Thoracic aorta (tissue), 2 donors: ENCODE measurements at regions not wholly inside any gene's neighbourhood (a gene's known extent, or its start where the extent isn't known, plus 50 kb on each side); places are given as distances from the start of the nearest gene placed in this dataset.
"Not testable (repeated sequence)": the region's sequence is repeated elsewhere in the genome, so short reads cannot be mapped to it uniquely, and the experiment has no call there.

Experiments
- ATAC-seq: fragments of 150-250 bp; one replicate; pipeline ENCODE4 v1.8.0; 2017; ENCODE audit warnings: low read depth; ENCODE audit not compliant: insufficient number of reproducible peaks, low FRiP score
- DNase-seq: peaks from one replicate; pipeline ENCODE4 v3.0.0-alpha.2; 2020; ENCODE audit warnings: low spot score
- H3K27ac ChIP-seq, 2 donors: fragments of 200-600 bp; sonication (generic); 1 replicate in 1 of 2; 2 replicates in 1 of 2; pipeline ENCODE4 v1.5.1; 2016; ENCODE audit warnings: mild to moderate bottlenecking in 2 of 2, moderate library complexity in 2 of 2
- H3K27me3 ChIP-seq: fragments of 200-600 bp; sonication (generic); replicated peaks from 2 replicates; pipeline ENCODE4 v1.6.0; 2016; ENCODE audit warnings: mild to moderate bottlenecking; ENCODE audit not compliant: insufficient read depth
- H3K36me3 ChIP-seq: fragments of 200-600 bp; sonication (generic); one replicate; pipeline ENCODE4 v1.5.1; 2016
- H3K4me1 ChIP-seq, 2 donors: fragments of 200-600 bp; sonication (generic); 1 replicate in 1 of 2; 2 replicates in 1 of 2; pipeline versions ENCODE4 v1.5.1 to v1.6.0; 2016; ENCODE audit warnings: low read depth in 2 of 2, mild to moderate bottlenecking in 1 of 2; ENCODE audit not compliant: control insufficient read depth in 1 of 2
- H3K4me3 ChIP-seq: fragments of 200-600 bp; sonication (generic); 2 replicates; pipeline ENCODE4 v1.5.1; 2016; ENCODE audit warnings: mild to moderate bottlenecking
- H3K9me3 ChIP-seq: fragments of 200-600 bp; sonication (generic); 2 replicates; pipeline ENCODE4 v1.5.1; 2016
- TF ChIP-seq, protein P1 (sequence below): fragments of 200-600 bp; sonication (generic); IDR thresholded peaks from one replicate; pipeline ENCODE4 v1.5.1; 2019; ENCODE audit warnings: antibody characterized with exemption

DNA sequence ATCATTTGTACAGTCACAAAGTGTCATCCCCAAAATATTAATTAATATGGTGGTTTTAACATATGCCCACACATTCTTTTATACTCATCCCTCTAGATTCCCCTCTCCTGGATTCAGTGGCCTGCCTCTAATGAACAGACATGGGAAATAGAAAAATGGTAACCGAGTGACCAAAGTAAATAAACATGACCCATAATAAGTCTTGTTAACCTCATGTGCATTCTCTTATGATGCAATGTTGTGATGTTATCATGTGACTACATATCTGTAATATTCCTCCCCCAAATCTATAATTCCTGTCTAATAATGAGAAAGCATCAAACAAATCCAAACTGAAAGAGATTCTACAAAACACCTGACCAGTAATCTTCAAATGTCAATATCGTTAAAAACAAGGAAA lies 164.5 kb upstream of the PRSS1 start:
- Histone ChIP-seq H3K27ac (no peak overlapping the region), H3K36me3 (no peaks in the 10 kb centered on the region), H3K4me1 (no peaks in the 10 kb centered on the region), H3K9me3 (no peaks in the 10 kb centered on the region), H3K27me3 (no peaks in the 10 kb centered on the region), H3K4me3 (no peak overlapping the region)
- ATAC-seq (no peak), DNase-seq (no peak)
- TF ChIP-seq, protein P1, sequence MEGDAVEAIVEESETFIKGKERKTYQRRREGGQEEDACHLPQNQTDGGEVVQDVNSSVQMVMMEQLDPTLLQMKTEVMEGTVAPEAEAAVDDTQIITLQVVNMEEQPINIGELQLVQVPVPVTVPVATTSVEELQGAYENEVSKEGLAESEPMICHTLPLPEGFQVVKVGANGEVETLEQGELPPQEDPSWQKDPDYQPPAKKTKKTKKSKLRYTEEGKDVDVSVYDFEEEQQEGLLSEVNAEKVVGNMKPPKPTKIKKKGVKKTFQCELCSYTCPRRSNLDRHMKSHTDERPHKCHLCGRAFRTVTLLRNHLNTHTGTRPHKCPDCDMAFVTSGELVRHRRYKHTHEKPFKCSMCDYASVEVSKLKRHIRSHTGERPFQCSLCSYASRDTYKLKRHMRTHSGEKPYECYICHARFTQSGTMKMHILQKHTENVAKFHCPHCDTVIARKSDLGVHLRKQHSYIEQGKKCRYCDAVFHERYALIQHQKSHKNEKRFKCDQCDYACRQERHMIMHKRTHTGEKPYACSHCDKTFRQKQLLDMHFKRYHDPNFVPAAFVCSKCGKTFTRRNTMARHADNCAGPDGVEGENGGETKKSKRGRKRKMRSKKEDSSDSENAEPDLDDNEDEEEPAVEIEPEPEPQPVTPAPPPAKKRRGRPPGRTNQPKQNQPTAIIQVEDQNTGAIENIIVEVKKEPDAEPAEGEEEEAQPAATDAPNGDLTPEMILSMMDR = no peak

DNA sequence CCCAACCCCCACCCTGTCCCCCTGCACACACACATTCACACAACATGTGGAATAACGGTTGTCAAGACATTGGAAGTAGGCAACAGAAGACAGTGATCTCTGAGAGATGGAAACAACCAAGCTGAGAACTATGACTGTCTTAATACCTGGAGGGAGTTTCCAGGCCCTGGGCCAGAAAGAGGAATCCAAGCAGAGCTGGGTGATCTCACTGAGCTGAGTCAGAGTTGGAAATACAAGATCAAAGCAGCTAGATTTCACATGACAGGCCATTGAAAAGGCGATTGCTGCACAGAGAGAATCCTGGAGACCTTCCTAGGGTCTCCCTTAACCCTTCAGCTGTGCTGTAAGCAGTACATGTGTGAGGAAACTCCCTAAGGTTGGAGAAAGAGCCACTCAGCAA lies 165.8 kb upstream of the PRSS1 start:
- Histone ChIP-seq H3K27me3 (no peaks in the 10 kb centered on the region), H3K9me3 (no peaks in the 10 kb centered on the region), H3K4me1 (no peaks in the 10 kb centered on the region), H3K27ac (no peak overlapping the region), H3K36me3 (no peaks in the 10 kb centered on the region), H3K4me3 (no peak overlapping the region)
- DNase-seq (no peak), ATAC-seq (no peak)
- TF ChIP-seq, protein P1 = no peak

DNA sequence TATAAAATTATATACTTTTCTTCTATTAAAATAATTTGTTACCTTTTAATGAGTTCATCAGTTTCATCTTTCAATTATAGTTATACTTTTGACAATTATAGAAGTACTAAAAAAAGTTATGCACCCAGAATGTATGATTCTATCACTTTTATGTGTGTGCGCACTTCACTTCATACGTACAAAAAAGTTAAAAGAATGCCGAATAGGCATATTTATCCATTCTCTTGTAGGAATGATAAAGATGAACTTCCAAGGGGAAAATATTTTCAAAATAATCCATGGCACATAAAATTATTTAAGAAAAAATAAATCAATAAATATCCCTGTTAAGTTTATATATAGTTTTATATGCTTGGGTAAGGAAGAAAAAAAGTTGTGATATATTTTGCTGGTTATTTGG lies 166.9 kb upstream of the PRSS1 start:
- Histone ChIP-seq H3K27ac (no peak overlapping the region), H3K4me3 (no peak overlapping the region), H3K36me3 (no peaks in the 10 kb centered on the region), H3K27me3 (no peaks in the 10 kb centered on the region), H3K9me3 (no peaks in the 10 kb centered on the region), H3K4me1 (no peaks in the 10 kb centered on the region)
- ATAC-seq (no peak), DNase-seq (no peak)
- TF ChIP-seq, protein P1 = no peak

DNA sequence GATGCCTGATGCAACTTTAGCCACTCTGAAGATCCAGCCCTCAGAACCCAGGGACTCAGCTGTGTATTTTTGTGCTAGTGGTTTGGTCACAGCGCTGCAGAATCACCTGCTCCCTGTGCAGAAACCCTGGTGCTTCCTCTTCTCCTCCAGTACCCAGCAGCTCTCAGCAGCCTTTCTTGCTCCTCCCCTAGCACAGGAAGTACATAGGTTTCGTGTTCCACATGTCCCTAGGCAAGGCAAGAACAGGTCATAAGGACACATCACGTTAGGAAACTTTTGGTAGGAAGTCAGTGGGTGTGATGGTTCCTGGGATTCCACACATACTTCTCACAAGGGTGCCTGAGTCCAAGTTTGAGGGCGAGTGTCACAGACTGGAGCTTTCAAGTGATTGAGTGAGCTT lies 167.9 kb upstream of the PRSS1 start:
- Histone ChIP-seq H3K4me1 (no peaks in the 10 kb centered on the region), H3K36me3 (no peaks in the 10 kb centered on the region), H3K4me3 (no peak overlapping the region), H3K27ac (no peak overlapping the region), H3K27me3 (no peaks in the 10 kb centered on the region), H3K9me3 (no peaks in the 10 kb centered on the region)
- DNase-seq = no peak
- TF ChIP-seq, protein P1 = no peak
- ATAC-seq = no peak

DNA sequence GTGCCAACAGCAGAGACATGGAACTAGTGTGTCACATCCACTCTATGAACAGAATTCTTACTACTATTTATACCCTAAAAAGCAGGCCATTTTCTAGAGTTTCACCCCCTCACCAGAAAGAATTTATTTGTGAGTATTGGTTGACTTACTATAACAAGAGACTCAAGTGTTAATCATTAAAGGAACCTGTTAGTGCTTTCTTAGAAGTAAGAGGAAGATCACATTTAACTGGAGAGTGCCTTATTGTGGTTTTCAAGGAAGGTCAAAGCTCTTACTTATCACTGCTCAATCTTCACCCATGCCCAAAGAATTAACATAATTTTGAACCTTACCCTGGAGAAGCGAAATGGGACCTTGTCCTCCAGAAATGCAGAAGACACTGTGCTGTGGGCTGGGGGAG lies 169.3 kb upstream of the PRSS1 start:
- ATAC-seq = no peak
- no peak for DNase-seq
- H3K9me3 ChIP-seq = no peaks in the 10 kb centered on the region
- H3K27ac ChIP-seq = no peak overlapping the region
- TF ChIP-seq, protein P1 = no peak
- H3K4me3 ChIP-seq = no peak overlapping the region
- no peaks in the 10 kb centered on the region for H3K36me3 ChIP-seq
- no peaks in the 10 kb centered on the region for H3K27me3 ChIP-seq
- no peaks in the 10 kb centered on the region for H3K4me1 ChIP-seq

DNA sequence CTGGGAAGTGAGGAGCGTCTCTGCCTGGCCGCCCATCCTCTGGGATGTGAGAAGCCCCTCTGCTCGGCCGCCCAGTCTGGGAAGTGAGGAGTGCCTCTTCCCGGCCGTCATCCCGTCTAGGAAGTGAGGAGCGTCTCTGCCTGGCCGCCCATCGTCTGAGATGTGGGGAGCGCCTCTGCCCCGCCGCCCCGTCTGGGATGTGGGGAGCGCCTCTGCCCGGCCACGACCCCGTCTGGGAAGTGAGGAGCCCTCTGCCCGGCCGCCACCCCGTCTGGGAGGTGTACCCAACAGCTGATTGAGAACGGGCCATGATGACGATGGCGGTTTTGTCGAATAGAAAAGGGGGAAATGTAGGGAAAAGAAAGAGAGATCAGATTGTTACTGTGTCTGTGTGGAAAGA lies 173.9 kb upstream of the PRSS1 start:
- not testable (repeated sequence) for H3K4me1 ChIP-seq, H3K27me3 ChIP-seq, ATAC-seq

More for the DNA sequence above, 173.9 kb upstream of the PRSS1 start:
- H3K27ac ChIP-seq, DNase-seq, H3K36me3 ChIP-seq, H3K4me3 ChIP-seq, H3K9me3 ChIP-seq: not testable (repeated sequence)
